B cell (primary cell): ENCODE measurements at regions not wholly inside any gene's neighbourhood (a gene's known extent, or its start where the extent isn't known, plus 50 kb on each side); places are given as distances from the start of the nearest gene placed in this dataset.

Source experiments
- ATAC-seq: fragments of 200-7000 bp; cut with Tn5 transposase; one replicate; pipeline ENCODE4 v1.10.0; 2021; ENCODE audit warnings: low read depth, mild to moderate bottlenecking, moderate number of reproducible peaks, moderate library complexity
- CTCF ChIA-PET: fragments of 350-600 bp; sonication (Branson Sonifier 250); formaldehyde crosslinking; loops from one replicate; lab custom pipeline; 2021; ENCODE audit warnings: antibody characterized with exemption, inconsistent platforms; lab: Charles Lee
- POLR2A ChIA-PET: fragments of 350-600 bp; sonication (Branson Sonifier 250); formaldehyde crosslinking; loops from one replicate; lab custom pipeline; 2021; ENCODE audit warnings: antibody characterized with exemption; lab: Charles Lee
- DNase-seq: peaks from one replicate; pipeline ENCODE4 v3.0.0; 2013
- H2AFZ ChIP-seq: 2 replicates; pipeline ENCODE4 v1.6.1; 2012; ENCODE audit warnings: mild to moderate bottlenecking, low read depth, low read length; ENCODE audit not compliant: insufficient read depth, poor library complexity, severe bottlenecking
- H3K27ac ChIP-seq, 2 donors: 1 replicate in 1 of 2; 2 replicates in 1 of 2; pipeline ENCODE4 v1.5.1; 2012 to 2013; ENCODE audit warnings: low read length in 2 of 2, mild to moderate bottlenecking in 2 of 2, moderate library complexity in 1 of 2
- H3K27me3 ChIP-seq, 4 experiments: fragments of 200-600 bp in 1 of 4; sonication (generic) in 1 of 4; replicated peaks in 1 of 4; 1 replicate in 2 of 4; 2 replicates in 2 of 4; pipeline versions ENCODE4 v1.6.1 to v1.7.0; 2013 to 2016; ENCODE audit warnings: low read length in 3 of 4, mild to moderate bottlenecking in 2 of 4, mixed read lengths in 1 of 4, moderate library complexity in 1 of 4; ENCODE audit not compliant: insufficient read depth in 4 of 4, control insufficient read depth in 3 of 4; ENCODE audit errors: control extremely low read depth in 1 of 4
- H3K36me3 ChIP-seq, 2 experiments: replicated peaks in 1 of 2; 1 replicate in 1 of 2; 2 replicates in 1 of 2; pipeline versions ENCODE4 v1.6.1 to v1.7.1; 2013; ENCODE audit warnings: low read length in 1 of 2; ENCODE audit not compliant: insufficient read depth in 2 of 2, control insufficient read depth in 1 of 2; ENCODE audit errors: control extremely low read depth in 1 of 2, extremely low read depth in 1 of 2
- H3K4me1 ChIP-seq, 2 donors: fragments of 200-600 bp in 1 of 2; sonication (generic) in 1 of 2; 1 replicate in 1 of 2; 2 replicates in 1 of 2; pipeline versions ENCODE4 v1.5.1 to v1.6.1; 2013 to 2017; ENCODE audit warnings: low read length in 2 of 2; ENCODE audit not compliant: control insufficient read depth in 2 of 2, insufficient read depth in 2 of 2
- H3K4me2 ChIP-seq: replicated peaks from 2 replicates; pipeline ENCODE3; 2012; ENCODE audit warnings: mild to moderate bottlenecking, low read depth, low read length; ENCODE audit not compliant: poor library complexity, severe bottlenecking
- H3K4me3 ChIP-seq, 5 experiments: fragments of 200-600 bp in 1 of 5; sonication (generic) in 1 of 5; 1 replicate in 3 of 5; 2 replicates in 2 of 5; pipeline versions ENCODE4 v1.5.1 to v1.7.0; 2011 to 2016; ENCODE audit warnings: low read length in 4 of 5, mild to moderate bottlenecking in 4 of 5, low read depth in 2 of 5, control low read depth in 1 of 5, moderate library complexity in 1 of 5; ENCODE audit not compliant: insufficient read depth in 1 of 5; ENCODE audit errors: control extremely low read depth in 1 of 5, extremely low read depth in 1 of 5
- H3K79me2 ChIP-seq: fragments of 200-600 bp; sonication (generic); one replicate; pipeline ENCODE4 v1.6.0; 2016; ENCODE audit warnings: low read length; ENCODE audit not compliant: control insufficient read depth, insufficient read depth
- H3K9ac ChIP-seq: fragments of 200-600 bp; sonication (generic); 2 replicates; pipeline ENCODE4 v1.6.1; 2017; ENCODE audit warnings: mild to moderate bottlenecking, low read length, moderate library complexity
- H3K9me3 ChIP-seq, 3 donors: one replicate each; pipeline versions ENCODE4 v1.6.1 to v1.7.1; 2013; ENCODE audit warnings: low read length in 2 of 3; ENCODE audit not compliant: control insufficient read depth in 2 of 3, insufficient read depth in 1 of 3; ENCODE audit errors: control extremely low read depth in 1 of 3
- H4K20me1 ChIP-seq: 2 replicates; pipeline ENCODE4 v1.6.0; 2012; ENCODE audit warnings: mild to moderate bottlenecking, low read length; ENCODE audit not compliant: insufficient read depth, control insufficient read depth, poor library complexity, severe bottlenecking
- H3K27ac Mint-ChIP-seq: one replicate; pipeline ENCODE4 v1.8.0; 2021; ENCODE audit warnings: mixed read lengths
- H3K27me3 Mint-ChIP-seq: one replicate; pipeline ENCODE4 v1.8.0; 2021; ENCODE audit warnings: mixed read lengths
- H3K4me1 Mint-ChIP-seq: one replicate; pipeline ENCODE4 v1.8.0; 2021; ENCODE audit warnings: mixed read lengths
- H3K4me3 Mint-ChIP-seq: one replicate; pipeline ENCODE4 v1.8.0; 2021; ENCODE audit warnings: mixed read lengths
- H3K9me3 Mint-ChIP-seq: one replicate; pipeline ENCODE4 v1.8.0; 2022; ENCODE audit warnings: mixed read lengths; ENCODE audit not compliant: insufficient read depth
- EZH2 ChIP-seq: IDR thresholded peaks from 2 replicates; pipeline ENCODE4 v1.6.1; 2012; ENCODE audit warnings: borderline replicate concordance, low read depth, mild to moderate bottlenecking, moderate library complexity, low read length; ENCODE audit not compliant: insufficient read depth, poor library complexity, severe bottlenecking
- WGBS: methylation state at CpG from one replicate; pipeline ENCODE4 v1.1.5; 2013; ENCODE audit warnings: missing lambda C conversion rate; ENCODE audit not compliant: insufficient coverage; 5-methylcytosine and 5-hydroxymethylcytosine counted together
- intact Hi-C: fragments of 100-400 bp; cut with micrococcal nuclease; formaldehyde crosslinking; loops from one replicate; pipeline ENCODE4 v1.10.0; 2022
- TF ChIP-seq, protein P1 (sequence below): fragments of 200-600 bp; IDR thresholded peaks from one replicate; pipeline ENCODE4 v1.8.0; 2022; ENCODE audit warnings: antibody characterized with exemption, mild to moderate bottlenecking

DNA sequence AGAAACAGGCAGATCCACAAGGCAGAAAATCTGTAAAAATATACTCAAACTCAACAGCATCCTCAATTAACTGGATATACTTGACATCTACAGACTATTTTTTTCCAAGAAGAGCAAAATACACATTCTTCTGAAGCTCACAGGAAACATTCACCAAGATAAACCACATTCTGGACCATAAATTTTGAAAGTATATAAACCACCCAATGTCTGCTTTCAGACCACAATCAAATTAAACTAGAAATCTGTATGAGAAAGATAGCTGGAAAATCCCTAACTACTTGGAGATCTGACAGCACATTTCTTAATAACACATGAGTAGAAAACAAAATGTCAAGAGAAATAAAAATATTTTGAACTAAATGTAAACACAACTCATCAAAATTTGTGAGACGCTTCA, 195.5 kb downstream of the ERMARD start:
- no CpG with 5 or more reads among the region's 1 CpG for WGBS
- no peak overlapping the region for H3K4me3 Mint-ChIP-seq
- H3K79me2 ChIP-seq: no peaks in the 10 kb centered on the region
- no peak overlapping the region for H3K4me3 ChIP-seq
- no peak overlapping the region for H3K4me2 ChIP-seq
- H3K27ac Mint-ChIP-seq: no peak overlapping the region
- no peaks in the 10 kb centered on the region for H4K20me1 ChIP-seq
- TF ChIP-seq EZH2: no peak
- TF ChIP-seq, protein P1, sequence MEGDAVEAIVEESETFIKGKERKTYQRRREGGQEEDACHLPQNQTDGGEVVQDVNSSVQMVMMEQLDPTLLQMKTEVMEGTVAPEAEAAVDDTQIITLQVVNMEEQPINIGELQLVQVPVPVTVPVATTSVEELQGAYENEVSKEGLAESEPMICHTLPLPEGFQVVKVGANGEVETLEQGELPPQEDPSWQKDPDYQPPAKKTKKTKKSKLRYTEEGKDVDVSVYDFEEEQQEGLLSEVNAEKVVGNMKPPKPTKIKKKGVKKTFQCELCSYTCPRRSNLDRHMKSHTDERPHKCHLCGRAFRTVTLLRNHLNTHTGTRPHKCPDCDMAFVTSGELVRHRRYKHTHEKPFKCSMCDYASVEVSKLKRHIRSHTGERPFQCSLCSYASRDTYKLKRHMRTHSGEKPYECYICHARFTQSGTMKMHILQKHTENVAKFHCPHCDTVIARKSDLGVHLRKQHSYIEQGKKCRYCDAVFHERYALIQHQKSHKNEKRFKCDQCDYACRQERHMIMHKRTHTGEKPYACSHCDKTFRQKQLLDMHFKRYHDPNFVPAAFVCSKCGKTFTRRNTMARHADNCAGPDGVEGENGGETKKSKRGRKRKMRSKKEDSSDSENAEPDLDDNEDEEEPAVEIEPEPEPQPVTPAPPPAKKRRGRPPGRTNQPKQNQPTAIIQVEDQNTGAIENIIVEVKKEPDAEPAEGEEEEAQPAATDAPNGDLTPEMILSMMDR: no peak
- intact Hi-C loops: loop anchor here (10.0 kb wide), 1 partner anchor 152 kb away; no protein-coding TSS in a partner anchor
- peaks cover 4% of the 10 kb centered on the region for H3K4me1 Mint-ChIP-seq
- H3K36me3 ChIP-seq: no peaks in the 10 kb centered on the region
- ChIA-PET CTCF (no interaction called here), POLR2A (no interaction called here)
- H3K27me3 ChIP-seq: no peaks in the 10 kb centered on the region
- H3K9ac ChIP-seq: no peak overlapping the region
- DNase-seq (no peak), ATAC-seq (no peak)
- H3K4me1 ChIP-seq: no peaks in the 10 kb centered on the region
- H3K27ac ChIP-seq: no peak overlapping the region
- H2AFZ ChIP-seq: no peak overlapping the region
- peaks cover 2 to 6% (median 5%) of the 10 kb centered on the region in 3 donors for H3K9me3 ChIP-seq
- H3K9me3 Mint-ChIP-seq: peaks cover 3% of the 10 kb centered on the region
- peaks cover 8% of the 10 kb centered on the region for H3K27me3 Mint-ChIP-seq

DNA sequence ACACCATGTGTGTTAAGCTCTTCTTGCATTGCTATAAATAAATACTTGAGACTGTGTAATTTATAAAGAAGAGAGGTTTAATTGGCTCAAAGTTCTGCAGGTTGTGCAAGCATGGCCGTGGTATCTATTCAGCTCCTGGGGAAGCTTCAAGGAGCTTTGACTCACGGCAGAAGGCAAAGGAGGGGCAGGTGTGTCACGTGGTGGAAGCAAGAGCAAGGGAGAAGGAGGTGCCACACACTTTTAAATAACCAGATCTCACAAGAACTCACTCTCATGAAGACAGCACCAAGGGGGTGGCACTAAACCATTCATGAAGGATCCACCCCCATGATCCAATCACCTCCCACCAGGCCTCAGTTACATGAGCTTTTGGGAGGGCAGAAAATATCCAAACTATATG, 193.7 kb downstream of the ERMARD start:
- Mint-ChIP-seq H3K9me3 (peaks cover 3% of the 10 kb centered on the region), H3K27ac (no peak overlapping the region), H3K4me1 (peaks cover 4% of the 10 kb centered on the region), H3K27me3 (peaks cover 16% of the 10 kb centered on the region), H3K4me3 (no peak overlapping the region)
- H3K4me3 ChIP-seq: no peak overlapping the region
- H3K4me1 ChIP-seq: no peaks in the 10 kb centered on the region
- H3K27ac ChIP-seq: no peak overlapping the region
- no peaks in the 10 kb centered on the region for H4K20me1 ChIP-seq
- TF ChIP-seq EZH2: no peak
- TF ChIP-seq, protein P1: no peak
- no peak for DNase-seq
- H3K9me3 ChIP-seq: peaks cover 2 to 6% (median 5%) of the 10 kb centered on the region in 3 donors
- ATAC-seq: no peak
- no peaks in the 10 kb centered on the region for H3K79me2 ChIP-seq
- H3K9ac ChIP-seq: no peak overlapping the region
- H2AFZ ChIP-seq: no peak overlapping the region
- ChIA-PET POLR2A (no interaction called here), CTCF (interaction anchor here (1.5 kb wide), 1 partner anchor 13 kb away, joined by 3 read pairs; no protein-coding TSS in a partner anchor)
- H3K4me2 ChIP-seq: no peak overlapping the region
- H3K36me3 ChIP-seq: no peaks in the 10 kb centered on the region
- peaks cover 0 to 4% (median 1%) of the 10 kb centered on the region in 4 experiments for H3K27me3 ChIP-seq
- intact Hi-C loops: loop anchor here (10.0 kb wide), 1 partner anchor 150 kb away; no protein-coding TSS in a partner anchor
- no CpG with 5 or more reads among the region's 3 CpGs for WGBS
